GM18507 (cell line): ENCODE measurements at regions not wholly inside any gene's neighbourhood (a gene's known extent, or its start where the extent isn't known, plus 50 kb on each side); places are given as distances from the start of the nearest gene placed in this dataset.
"Not testable (repeated sequence)": the region's sequence is repeated elsewhere in the genome, so short reads cannot be mapped to it uniquely, and the experiment has no call there.

Experiments used
- DNase-seq: peaks from one replicate; pipeline ENCODE4 v3.0.0; 2011; ENCODE audit warnings: low read depth; ENCODE audit not compliant: insufficient read length; ENCODE audit errors: extremely low spot score
- FAIRE-seq: peaks from 2 replicates; lab custom pipeline; 2011; peaks lifted over from hg19 to GRCh38; lab: Jason Lieb, UNC

- not testable (repeated sequence) for DNase-seq, FAIRE-seq
Measured at GRCh38 chr4:102397056-102397455, 51.8 kb upstream of the SLC39A8 start.

- DNase-seq = no peak
Measured at GRCh38 chr4:102399021-102399420, 53.7 kb upstream of the SLC39A8 start.

GRCh38 chr4:102400898-102401297 lies 55.6 kb upstream of the SLC39A8 start:
- DNase-seq (no peak), FAIRE-seq (no peak)

More at GRCh38 chr4:102399021-102399420, 53.7 kb upstream of the SLC39A8 start:
- no peak for FAIRE-seq

GRCh38 chr4:102402223-102402622 lies 56.9 kb upstream of the SLC39A8 start:
- DNase-seq (no peak), FAIRE-seq (no peak)

GRCh38 chr4:102403116-102403515 lies 57.8 kb upstream of the SLC39A8 start:
- DNase-seq = no peak
- FAIRE-seq = no peak

- FAIRE-seq = no peak
- no peak for DNase-seq
Measured at GRCh38 chr4:102404431-102404969, 59.2 kb upstream of the SLC39A8 start.

- DNase-seq (no peak), FAIRE-seq (no peak)
Measured at GRCh38 chr4:102405821-102406401, 60.6 kb upstream of the SLC39A8 start.

GRCh38 chr4:102410884-102411283 lies 65.6 kb upstream of the SLC39A8 start:
- FAIRE-seq, DNase-seq: not testable (repeated sequence)

- FAIRE-seq (no peak), DNase-seq (no peak)
Measured at GRCh38 chr4:102411408-102411807, 66.1 kb upstream of the SLC39A8 start.

GRCh38 chr4:102416765-102417164 lies 71.5 kb upstream of the SLC39A8 start:
- no peak for FAIRE-seq

GRCh38 chr4:102420563-102421398 lies 75.5 kb upstream of the SLC39A8 start:
- no peak for FAIRE-seq
- DNase-seq = no peak

More at GRCh38 chr4:102416765-102417164, 71.5 kb upstream of the SLC39A8 start:
- DNase-seq = no peak

GRCh38 chr4:102422843-102423242 lies 77.6 kb upstream of the SLC39A8 start:
- FAIRE-seq (no peak), DNase-seq (no peak)

- FAIRE-seq = no peak
- no peak for DNase-seq
Measured at GRCh38 chr4:102423375-102423774, 77.8 kb upstream of the NFKB1 start.

GRCh38 chr4:102427371-102427998 lies 73.7 kb upstream of the NFKB1 start:
- DNase-seq = no peak
- FAIRE-seq = no peak

GRCh38 chr4:102428122-102428521 lies 73.0 kb upstream of the NFKB1 start:
- DNase-seq = no peak
- FAIRE-seq = no peak

GRCh38 chr4:102429553-102429952 lies 71.6 kb upstream of the NFKB1 start:
- FAIRE-seq = no peak
- no peak for DNase-seq

GRCh38 chr4:102430461-102430910 lies 70.7 kb upstream of the NFKB1 start:
- FAIRE-seq (peak; percentile 50), DNase-seq (no peak)

GRCh38 chr4:102431608-102431961 lies 69.6 kb upstream of the NFKB1 start:
- DNase-seq (no peak), FAIRE-seq (no peak)

- FAIRE-seq (no peak), DNase-seq (no peak)
Measured at GRCh38 chr4:102437111-102437510, 64.0 kb upstream of the NFKB1 start.
